Nucleus accumbens (tissue), 56 donors: ENCODE measurements at regions not wholly inside any gene's neighbourhood (a gene's known extent, or its start where the extent isn't known, plus 50 kb on each side); places are given as distances from the start of the nearest gene placed in this dataset.

Experiments
- DNase-seq, 56 donors: peaks; one replicate each; lab custom pipeline; 2025; lab: John Stamatoyannopoulos, UW

DNA sequence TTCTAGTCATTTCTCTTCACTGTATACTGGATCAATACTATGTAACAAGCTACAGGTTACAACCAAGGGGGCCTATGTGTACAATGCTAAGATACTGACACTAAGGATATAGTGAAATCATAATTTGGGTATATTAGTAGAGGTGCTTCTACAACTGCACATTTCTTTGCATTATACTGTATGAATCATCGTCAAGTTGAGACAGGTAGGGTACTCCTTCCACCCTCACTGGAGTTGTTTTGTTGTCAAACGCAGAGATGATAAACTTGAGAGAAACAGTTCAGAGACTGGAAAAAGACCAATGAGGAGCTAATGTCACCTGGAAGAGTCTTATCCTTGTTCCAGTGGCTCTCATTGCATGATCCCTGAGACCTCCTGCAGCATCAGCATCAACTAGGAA, 208.2 kb upstream of the PRPS1L1 start:
- no peak for DNase-seq

- DNase-seq: no peak
Measured at GRCh38 chr7:18239212-18239611, 211.6 kb upstream of the PRPS1L1 start.

- DNase-seq: no peak
Measured at GRCh38 chr7:18241543-18242231, 214.0 kb upstream of the PRPS1L1 start.

GRCh38 chr7:18243731-18244130, 216.1 kb upstream of the PRPS1L1 start:
- DNase-seq: no peak

GRCh38 chr7:18250133-18250532, 222.5 kb upstream of the PRPS1L1 start:
- no peak for DNase-seq

DNA sequence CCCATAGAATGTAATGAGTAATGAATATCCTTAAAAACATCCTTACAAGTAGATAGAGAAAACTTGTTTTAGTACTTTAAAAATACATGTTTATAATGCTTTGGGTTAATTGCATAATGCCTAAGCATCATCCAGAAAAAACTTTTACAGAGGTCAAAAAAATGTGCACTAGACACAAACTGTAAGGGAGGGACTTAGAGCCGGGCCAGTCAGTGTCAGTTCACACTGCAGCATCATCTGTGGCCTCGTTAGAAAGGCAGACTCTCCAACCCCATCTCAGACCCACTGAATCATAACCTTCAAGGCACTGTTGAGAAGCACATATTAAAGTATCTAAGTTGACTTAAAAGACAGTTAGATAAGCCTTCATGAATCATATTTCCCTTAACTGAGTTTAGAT, 230.1 kb upstream of the PRPS1L1 start:
- no peak for DNase-seq

DNA sequence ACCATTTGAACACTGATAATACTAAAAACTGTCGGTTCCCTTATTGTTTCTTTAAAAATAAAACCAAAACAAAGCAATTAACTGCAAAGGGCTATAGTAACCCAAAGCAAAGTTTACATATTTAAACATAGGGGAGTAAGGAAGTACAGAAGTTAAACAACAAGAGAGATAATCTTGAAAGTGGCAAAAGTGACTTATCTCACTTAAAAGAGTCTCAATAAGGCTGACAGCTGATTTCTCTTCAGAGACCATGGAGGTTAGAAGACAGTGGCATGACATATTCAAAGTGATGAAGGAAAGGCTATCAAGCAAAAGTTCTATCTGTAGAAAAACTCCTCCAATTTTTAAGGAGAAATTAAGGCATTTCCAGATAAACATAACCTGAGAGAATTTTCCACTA, 233.5 kb upstream of the HDAC9 start:
- DNase-seq: no peak

- no peak for DNase-seq
Measured at GRCh38 chr7:18265611-18266281, 229.8 kb upstream of the HDAC9 start.

DNA sequence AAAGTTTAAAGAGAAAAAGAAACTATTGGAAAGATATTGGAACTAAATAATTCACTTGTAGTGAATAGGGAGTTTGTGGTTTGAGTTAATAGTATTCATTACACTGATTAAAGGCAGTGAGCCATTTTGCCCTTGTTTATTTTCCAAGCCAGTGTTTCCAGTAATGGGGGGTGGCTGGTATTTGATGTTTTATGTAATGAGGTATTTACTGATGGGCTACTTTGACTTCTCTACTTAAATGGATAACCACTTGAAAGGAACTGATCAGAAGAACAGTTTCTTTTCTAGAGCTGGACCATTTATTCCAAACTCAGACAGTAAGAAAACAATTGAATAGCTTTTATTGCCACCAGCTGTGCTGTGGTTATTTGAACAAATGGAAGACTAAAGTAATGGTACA, 227.0 kb upstream of the HDAC9 start:
- no peak for DNase-seq

DNA sequence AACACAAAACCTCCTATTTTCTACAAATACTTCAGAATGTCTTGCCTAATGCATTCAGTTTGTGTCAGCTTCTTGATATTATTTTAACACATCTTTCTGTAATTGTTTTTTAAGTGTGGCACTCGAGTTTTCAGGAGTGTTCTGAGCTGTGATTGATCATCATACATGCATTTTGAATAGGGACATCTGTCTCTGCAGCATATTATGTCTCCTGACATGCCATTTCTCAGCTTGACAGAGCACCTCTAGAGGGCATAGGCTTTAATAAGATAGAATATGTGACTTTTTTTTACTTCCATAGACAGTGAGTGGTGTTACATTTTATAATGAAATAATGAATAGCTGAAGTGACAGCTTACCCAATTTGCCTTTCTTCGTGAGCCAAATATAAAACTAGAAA, 219.2 kb upstream of the HDAC9 start:
- no peak for DNase-seq

GRCh38 chr7:18278316-18278715, 217.2 kb upstream of the HDAC9 start:
- no peak for DNase-seq

DNA sequence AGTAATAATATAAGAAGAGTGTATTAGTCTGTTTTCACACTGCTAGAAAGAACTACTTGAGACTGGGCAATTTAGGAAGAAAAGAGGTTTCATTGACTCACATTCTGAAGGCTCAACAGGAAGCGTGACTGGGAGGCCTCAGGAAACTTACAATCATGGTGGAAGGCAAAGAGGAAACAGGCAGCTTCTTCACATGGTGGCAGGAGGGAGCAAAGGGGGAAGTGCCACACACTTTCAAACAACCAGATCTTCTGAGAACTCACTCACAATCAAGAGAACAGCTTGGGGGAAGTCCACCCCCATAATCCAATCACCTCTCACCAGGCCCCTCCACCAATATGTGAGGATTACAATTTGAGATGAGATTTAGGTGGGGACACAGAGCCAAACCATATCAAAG, 212.5 kb upstream of the HDAC9 start:
- DNase-seq: no peak

GRCh38 chr7:18287482-18287881, 208.1 kb upstream of the HDAC9 start:
- no peak for DNase-seq

DNA sequence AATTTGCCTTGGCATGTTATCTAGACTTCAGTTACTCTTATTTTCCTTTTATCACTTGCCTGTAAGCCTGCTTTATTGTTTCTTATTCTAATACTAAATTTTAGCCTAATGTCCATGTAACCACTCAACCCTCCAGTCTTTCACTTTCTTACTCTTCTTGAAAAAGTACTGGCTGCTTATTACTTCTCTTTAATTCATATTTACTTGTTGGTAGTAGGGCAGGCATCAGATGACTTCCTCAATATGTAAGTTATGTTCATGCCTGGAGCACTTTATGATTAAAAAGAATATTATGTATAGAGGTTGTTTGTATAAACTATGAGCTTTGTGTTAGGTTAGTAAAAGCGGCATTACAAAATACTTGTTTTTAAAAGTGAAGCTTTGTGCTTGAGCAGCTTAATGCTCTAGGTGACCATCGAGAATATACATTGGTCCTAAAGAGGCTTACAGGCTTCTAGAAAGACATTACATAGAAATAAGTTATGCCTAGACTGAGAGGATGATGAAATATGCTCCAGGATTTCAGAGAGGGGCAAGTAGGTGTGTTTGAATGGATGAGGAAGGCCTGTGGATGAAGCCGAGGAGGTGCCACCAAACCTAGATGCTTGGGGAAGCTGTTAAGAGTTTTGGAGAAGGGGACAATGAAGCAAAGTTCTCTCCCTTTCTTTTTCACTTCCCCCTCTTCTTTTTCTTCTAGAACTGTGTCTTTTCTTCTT, 207.1 kb upstream of the HDAC9 start:
- no peak for DNase-seq

DNA sequence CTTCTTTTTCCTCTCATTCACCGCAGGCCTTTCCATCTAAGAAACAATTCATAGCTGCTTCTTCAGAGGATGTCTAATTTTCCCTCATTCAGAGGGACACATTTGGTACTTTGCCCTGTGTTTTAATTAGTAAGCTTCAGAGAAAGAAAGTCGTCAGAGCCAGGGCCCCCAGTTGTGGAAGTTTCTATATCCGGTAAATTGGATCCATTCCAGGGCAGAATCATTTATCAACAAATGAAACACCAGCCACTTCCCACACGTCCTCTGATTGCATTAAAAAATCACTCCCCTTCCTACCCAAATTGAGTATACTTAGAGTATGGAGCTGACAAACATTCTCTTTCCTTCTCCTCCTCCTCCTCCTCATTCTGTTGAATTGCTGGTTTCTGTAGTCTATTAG, 205.8 kb upstream of the HDAC9 start:
- no peak for DNase-seq

DNA sequence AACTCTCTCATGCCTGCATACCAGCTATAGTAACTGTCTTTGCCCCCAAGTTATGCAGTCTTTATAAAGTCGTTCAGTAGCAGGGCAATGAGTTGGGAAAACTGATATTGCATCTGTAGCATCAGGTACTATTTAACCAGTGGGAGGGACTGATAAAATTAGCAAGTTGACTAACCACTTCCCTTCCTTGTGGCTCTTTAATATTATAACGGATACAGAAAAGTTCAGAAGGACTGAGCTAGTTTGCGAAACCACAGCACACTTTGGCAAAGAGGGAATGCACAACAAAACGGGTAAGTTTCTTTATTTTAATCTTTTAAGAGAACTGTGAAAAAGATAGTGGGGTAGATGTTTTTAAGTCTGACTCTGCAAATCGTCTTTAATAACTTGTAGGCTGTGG, 205.3 kb upstream of the HDAC9 start:
- no peak for DNase-seq

- no peak for DNase-seq
Measured at GRCh38 chr7:18290865-18291264, 204.7 kb upstream of the HDAC9 start.

GRCh38 chr7:18292584-18292983, 203.0 kb upstream of the HDAC9 start:
- no peak for DNase-seq

GRCh38 chr7:18293759-18294158, 201.8 kb upstream of the HDAC9 start:
- DNase-seq: no peak

- no peak for DNase-seq
Measured at GRCh38 chr7:18294411-18294810, 201.1 kb upstream of the HDAC9 start.

GRCh38 chr7:18295781-18296423, 199.6 kb upstream of the HDAC9 start:
- no peak for DNase-seq
